SK-N-SH (cell line): ENCODE measurements at regions not wholly inside any gene's neighbourhood (a gene's known extent, or its start where the extent isn't known, plus 50 kb on each side); places are given as distances from the start of the nearest gene placed in this dataset.

Source experiments
- CTCF ChIA-PET: fragments of 300-600, 350-600 bp; formaldehyde crosslinking; extraction: SDS; loops from one replicate; lab custom pipeline; 2021; lab: Yijun Ruan, JAX
- POLR2A ChIA-PET: fragments of 350-600 bp; sonication (Branson Sonifier 250); formaldehyde crosslinking; extraction: SDS; loops from one replicate; lab custom pipeline; 2020; ENCODE audit warnings: antibody characterized with exemption, inconsistent platforms; lab: Yijun Ruan, JAX
- DNase-seq: peaks from one replicate; pipeline ENCODE4 v3.0.0; 2012
- H2AFZ ChIP-seq: fragments of 200-600 bp; sonication (generic); 2 replicates; pipeline ENCODE4 v1.8.1; 2016; ENCODE audit warnings: antibody characterized with exemption, mild to moderate bottlenecking, low read depth
- H3F3A ChIP-seq: fragments of 200-600 bp; sonication (generic); replicated peaks from 2 replicates; pipeline ENCODE3; 2016; ENCODE audit warnings: antibody characterized with exemption, mild to moderate bottlenecking; ENCODE audit not compliant: insufficient read depth
- H3K27ac ChIP-seq, 2 experiments: fragments of 200-500 bp in 1 of 2; fragments of 200-600 bp in 1 of 2; sonication (Bioruptor generic) in 1 of 2; sonication (generic), shearing (Covaris generic) in 1 of 2; 2 replicates each; pipeline versions ENCODE4 v1.5.1 to v1.6.1; 2014 to 2016; ENCODE audit warnings: low read depth in 2 of 2, inconsistent platforms in 1 of 2, low read length in 1 of 2, mild to moderate bottlenecking in 1 of 2, mixed read lengths in 1 of 2
- H3K27me3 ChIP-seq: fragments of 200-600 bp; sonication (generic), shearing (Covaris generic); 2 replicates; pipeline ENCODE4 v1.6.1; 2016; ENCODE audit warnings: mixed run types; ENCODE audit not compliant: insufficient read depth
- H3K36me3 ChIP-seq, 2 experiments: fragments of 200-500 bp in 1 of 2; fragments of 200-600 bp in 1 of 2; sonication (Bioruptor generic) in 1 of 2; sonication (generic) in 1 of 2; replicated peaks in 1 of 2; 2 replicates each; pipeline versions ENCODE3 to v1.5.1; 2014 to 2016; ENCODE audit warnings: low read length in 1 of 2, mild to moderate bottlenecking in 1 of 2; ENCODE audit not compliant: insufficient read depth in 2 of 2, control insufficient read depth in 1 of 2
- H3K4me1 ChIP-seq, 2 experiments: fragments of 200-500 bp in 1 of 2; fragments of 200-600 bp in 1 of 2; sonication (Bioruptor generic) in 1 of 2; sonication (generic), shearing (Covaris generic) in 1 of 2; 2 replicates each; pipeline versions ENCODE4 v1.5.1 to v1.6.1; 2014 to 2016; ENCODE audit warnings: low read depth in 1 of 2, low read length in 1 of 2, mixed run types in 1 of 2; ENCODE audit not compliant: insufficient read depth in 2 of 2, control insufficient read depth in 1 of 2
- H3K4me2 ChIP-seq: fragments of 200-600 bp; sonication (generic), shearing (Covaris generic); 2 replicates; pipeline ENCODE4 v1.6.1; 2017; ENCODE audit warnings: mixed run types
- H3K4me3 ChIP-seq, 2 experiments: fragments of 200-500 bp in 1 of 2; fragments of 200-600 bp in 1 of 2; sonication (Bioruptor generic) in 1 of 2; sonication (generic), shearing (Covaris generic) in 1 of 2; 2 replicates each; pipeline versions ENCODE4 v1.5.1 to v1.8.1; 2014 to 2016; ENCODE audit warnings: low read depth in 2 of 2, inconsistent platforms in 1 of 2, low read length in 1 of 2, mild to moderate bottlenecking in 1 of 2, mixed read lengths in 1 of 2, moderate library complexity in 1 of 2
- H3K79me2 ChIP-seq: fragments of 200-600 bp; sonication (generic); 2 replicates; pipeline ENCODE4 v1.8.1; 2017; ENCODE audit warnings: mild to moderate bottlenecking; ENCODE audit not compliant: insufficient read depth
- H3K9ac ChIP-seq: fragments of 200-600 bp; sonication (generic); 2 replicates; pipeline ENCODE4 v1.6.1; 2017; ENCODE audit warnings: mixed run types
- H3K9me2 ChIP-seq: fragments of 200-600 bp; sonication (generic); 2 replicates; pipeline ENCODE4 v1.6.1; 2017; ENCODE audit warnings: mixed run types
- H3K9me3 ChIP-seq: fragments of 200-600 bp; sonication (generic); 2 replicates; pipeline ENCODE4 v1.6.1; 2017; ENCODE audit warnings: mixed run types, mild to moderate bottlenecking, moderate library complexity
- H4K20me1 ChIP-seq: fragments of 200-600 bp; sonication (generic); 2 replicates; pipeline ENCODE4 v1.6.1; 2017; ENCODE audit warnings: mild to moderate bottlenecking, mixed run types; ENCODE audit not compliant: insufficient read depth
- CHD2 ChIP-seq: fragments of 150-350 bp; IDR thresholded peaks from 2 replicates; pipeline ENCODE4 v1.6.1; 2018; ENCODE audit warnings: low read length; ENCODE audit not compliant: partially characterized antibody
- FOXJ3 ChIP-seq: sonication (generic); formaldehyde crosslinking; IDR thresholded peaks from 2 replicates; pipeline ENCODE4 v1.5.1; 2020; ENCODE audit warnings: mild to moderate bottlenecking, missing genetic modification reagents
- GABPA ChIP-seq: IDR thresholded peaks from 2 replicates; pipeline ENCODE4 v1.4.0; 2012; ENCODE audit warnings: low read depth, mild to moderate bottlenecking
- GATA2 ChIP-seq: sonication (generic); formaldehyde crosslinking; IDR thresholded peaks from 2 replicates; pipeline ENCODE4 v1.5.0; 2020; ENCODE audit warnings: mild to moderate bottlenecking, missing genetic modification reagents
- JUND ChIP-seq: IDR thresholded peaks from 2 replicates; pipeline ENCODE4 v1.4.0; 2012
- MEF2A ChIP-seq: IDR thresholded peaks from 2 replicates; pipeline ENCODE4 v1.4.0; 2012; ENCODE audit warnings: low read depth, borderline replicate concordance
- MXI1 ChIP-seq: IDR thresholded peaks from 2 replicates; pipeline ENCODE4 v1.6.1; 2012; ENCODE audit warnings: mild to moderate bottlenecking, low read depth, low read length, improper control_type of control experiment
- POLR2AphosphoS5 ChIP-seq: IDR thresholded peaks from 2 replicates; pipeline ENCODE4 v1.6.1; 2012; ENCODE audit warnings: low read depth, low read length
- RAD21 ChIP-seq: IDR thresholded peaks from 2 replicates; pipeline ENCODE4 v1.6.1; 2012; ENCODE audit warnings: mild to moderate bottlenecking, low read length
- RCOR1 ChIP-seq: fragments of 150-350 bp; IDR thresholded peaks from 2 replicates; pipeline ENCODE4 v1.6.1; 2017; ENCODE audit warnings: antibody characterized with exemption, low read length
- RFX5 ChIP-seq: IDR thresholded peaks from 2 replicates; pipeline ENCODE4 v1.6.1; 2012; ENCODE audit warnings: mild to moderate bottlenecking, improper control_type of control experiment, low read length
- RXRA ChIP-seq: IDR thresholded peaks from 2 replicates; pipeline ENCODE4 v1.4.0; 2012; ENCODE audit warnings: low read depth, mild to moderate bottlenecking, borderline replicate concordance
- SIN3A ChIP-seq: IDR thresholded peaks from 2 replicates; pipeline ENCODE4 v1.6.1; 2012; ENCODE audit warnings: low read depth, mild to moderate bottlenecking, low read length, moderate library complexity, borderline replicate concordance
- SMC3 ChIP-seq: IDR thresholded peaks from 2 replicates; pipeline ENCODE4 v1.6.1; 2012; ENCODE audit warnings: low read depth, low read length, improper control_type of control experiment
- TEAD4 ChIP-seq: IDR thresholded peaks from 2 replicates; pipeline ENCODE4 v1.4.0; 2012; ENCODE audit warnings: mild to moderate bottlenecking, borderline replicate concordance; ENCODE audit not compliant: insufficient read depth
- YY1 ChIP-seq: IDR thresholded peaks from 2 replicates; pipeline ENCODE4 v1.4.0; 2012; ENCODE audit warnings: low read depth, mild to moderate bottlenecking
- WGBS: methylation state at CpG from one replicate; pipeline ENCODE4 v1.1.6; 2017; ENCODE audit warnings: low lambda C conversion rate; 5-methylcytosine and 5-hydroxymethylcytosine counted together
- TF ChIP-seq, protein P1 (sequence below): IDR thresholded peaks from 2 replicates; pipeline ENCODE4 v1.4.0; 2012; ENCODE audit warnings: low read depth
- TF ChIP-seq, protein P2 (sequence below): IDR thresholded peaks from 2 replicates; pipeline ENCODE4; 2012
- TF ChIP-seq, protein P3 (sequence below): IDR thresholded peaks from 2 replicates; pipeline ENCODE4 v1.4.0; 2012; ENCODE audit warnings: low read depth, borderline replicate concordance
- TF ChIP-seq, protein P4 (sequence below): fragments of 150-350 bp; IDR thresholded peaks from 2 replicates; pipeline ENCODE4 v1.6.1; 2017; ENCODE audit warnings: antibody characterized with exemption, low read length, low read depth, borderline replicate concordance
- TF ChIP-seq, protein P5 (sequence below): fragments of 200-600 bp; sonication (generic); IDR thresholded peaks from 2 replicates; pipeline ENCODE4 v1.6.1; 2017; ENCODE audit warnings: antibody characterized with exemption, mild to moderate bottlenecking, moderate library complexity
- TF ChIP-seq, protein P6 (sequence below): fragments of 150-350 bp; IDR thresholded peaks from 2 replicates; pipeline ENCODE4 v1.6.1; 2016; ENCODE audit warnings: mild to moderate bottlenecking, low read depth, low read length

DNA sequence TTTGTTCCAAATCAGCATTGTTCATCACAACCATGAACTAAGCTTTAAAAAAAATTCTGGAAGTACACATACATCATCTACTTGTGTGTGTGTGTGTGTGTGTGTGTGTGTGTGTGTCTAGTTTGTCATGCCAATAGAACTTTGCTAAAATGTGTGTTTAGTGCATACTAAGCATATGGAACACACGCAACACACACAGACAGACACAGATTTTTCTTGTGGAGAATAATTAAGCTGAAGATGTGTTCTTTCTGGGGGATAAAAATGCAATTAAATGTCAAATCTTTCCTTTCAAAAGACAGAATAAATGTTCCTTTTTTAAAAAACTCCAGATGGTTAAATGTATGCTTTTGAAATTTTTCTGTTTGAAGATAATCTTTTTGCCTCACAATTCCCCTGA, 530.4 kb upstream of the INTU start:
- no peaks in the 10 kb centered on the region for H3K79me2 ChIP-seq
- ChIA-PET POLR2A (no interaction called here), CTCF (no interaction called here)
- no peaks in the 10 kb centered on the region for H4K20me1 ChIP-seq
- no peaks in the 10 kb centered on the region for H3K36me3 ChIP-seq
- 0 out of 2 replicates have a peak, but pooled peaks cover 4% of the 10 kb centered on the region for H3K9me3 ChIP-seq
- WGBS: 7% methylated on average over 1 of the region's 1 CpG
- no peak for TF ChIP-seq FOXJ3
- TF ChIP-seq YY1: no peak
- TF ChIP-seq, protein P1, sequence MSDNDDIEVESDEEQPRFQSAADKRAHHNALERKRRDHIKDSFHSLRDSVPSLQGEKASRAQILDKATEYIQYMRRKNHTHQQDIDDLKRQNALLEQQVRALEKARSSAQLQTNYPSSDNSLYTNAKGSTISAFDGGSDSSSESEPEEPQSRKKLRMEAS: no peak
- TF ChIP-seq, protein P2, sequence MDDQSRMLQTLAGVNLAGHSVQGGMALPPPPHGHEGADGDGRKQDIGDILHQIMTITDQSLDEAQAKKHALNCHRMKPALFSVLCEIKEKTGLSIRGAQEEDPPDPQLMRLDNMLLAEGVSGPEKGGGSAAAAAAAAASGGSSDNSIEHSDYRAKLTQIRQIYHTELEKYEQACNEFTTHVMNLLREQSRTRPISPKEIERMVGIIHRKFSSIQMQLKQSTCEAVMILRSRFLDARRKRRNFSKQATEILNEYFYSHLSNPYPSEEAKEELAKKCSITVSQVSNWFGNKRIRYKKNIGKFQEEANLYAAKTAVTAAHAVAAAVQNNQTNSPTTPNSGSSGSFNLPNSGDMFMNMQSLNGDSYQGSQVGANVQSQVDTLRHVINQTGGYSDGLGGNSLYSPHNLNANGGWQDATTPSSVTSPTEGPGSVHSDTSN: no peak
- TF ChIP-seq CHD2: no peak
- TF ChIP-seq RXRA: no peak
- no peak for TF ChIP-seq RAD21
- TF ChIP-seq JUND: no peak
- TF ChIP-seq, protein P3, sequence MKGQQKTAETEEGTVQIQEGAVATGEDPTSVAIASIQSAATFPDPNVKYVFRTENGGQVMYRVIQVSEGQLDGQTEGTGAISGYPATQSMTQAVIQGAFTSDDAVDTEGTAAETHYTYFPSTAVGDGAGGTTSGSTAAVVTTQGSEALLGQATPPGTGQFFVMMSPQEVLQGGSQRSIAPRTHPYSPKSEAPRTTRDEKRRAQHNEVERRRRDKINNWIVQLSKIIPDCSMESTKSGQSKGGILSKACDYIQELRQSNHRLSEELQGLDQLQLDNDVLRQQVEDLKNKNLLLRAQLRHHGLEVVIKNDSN: no peak
- TF ChIP-seq TEAD4: no peak
- TF ChIP-seq, protein P4, sequence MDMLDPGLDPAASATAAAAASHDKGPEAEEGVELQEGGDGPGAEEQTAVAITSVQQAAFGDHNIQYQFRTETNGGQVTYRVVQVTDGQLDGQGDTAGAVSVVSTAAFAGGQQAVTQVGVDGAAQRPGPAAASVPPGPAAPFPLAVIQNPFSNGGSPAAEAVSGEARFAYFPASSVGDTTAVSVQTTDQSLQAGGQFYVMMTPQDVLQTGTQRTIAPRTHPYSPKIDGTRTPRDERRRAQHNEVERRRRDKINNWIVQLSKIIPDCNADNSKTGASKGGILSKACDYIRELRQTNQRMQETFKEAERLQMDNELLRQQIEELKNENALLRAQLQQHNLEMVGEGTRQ: no peak
- TF ChIP-seq MEF2A: no peak
- TF ChIP-seq GABPA: no peak
- TF ChIP-seq MXI1: no peak
- no peak for TF ChIP-seq RCOR1
- TF ChIP-seq SMC3: no peak
- no peak for TF ChIP-seq SIN3A
- H3K27me3 ChIP-seq: no peaks in the 10 kb centered on the region
- DNase-seq: no peak
- H3K4me1 ChIP-seq: no peaks in the 10 kb centered on the region
- H3K9me2 ChIP-seq: no peaks in the 10 kb centered on the region
- no peak overlapping the region for H3K9ac ChIP-seq
- no peak overlapping the region for H3K4me2 ChIP-seq
- no peak overlapping the region for H2AFZ ChIP-seq
- no peaks in the 10 kb centered on the region for H3F3A ChIP-seq
- no peak overlapping the region for H3K27ac ChIP-seq
- no peak overlapping the region for H3K4me3 ChIP-seq

DNA sequence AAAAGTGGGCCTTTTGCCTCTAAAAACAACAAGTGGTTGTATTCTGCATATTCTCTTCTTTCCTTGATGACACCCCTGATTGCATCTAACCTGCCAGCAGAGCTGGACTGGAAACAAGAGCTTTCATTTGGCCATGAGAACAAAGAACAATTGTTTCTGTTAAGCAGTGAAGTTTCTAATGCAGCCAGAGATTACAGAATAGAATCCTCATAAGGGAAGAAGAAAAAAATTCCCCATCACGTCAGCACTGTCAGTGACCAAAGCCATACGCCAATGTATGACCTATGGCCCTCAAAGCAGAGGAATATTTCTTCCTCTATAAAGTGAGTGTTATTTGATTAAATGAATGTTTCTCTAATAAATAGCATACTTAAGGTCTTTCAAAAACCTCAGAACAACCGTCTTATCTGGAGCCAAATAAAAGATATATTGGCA, 529.1 kb upstream of the INTU start:
- no peak overlapping the region for H2AFZ ChIP-seq
- POLR2A ChIA-PET: no interaction called here
- no peaks in the 10 kb centered on the region for H3K27me3 ChIP-seq
- no peak for DNase-seq
- H3K9ac ChIP-seq: no peak overlapping the region
- H4K20me1 ChIP-seq: no peaks in the 10 kb centered on the region
- H3K9me2 ChIP-seq: no peaks in the 10 kb centered on the region
- no peaks in the 10 kb centered on the region for H3K4me1 ChIP-seq
- H3K4me2 ChIP-seq: no peak overlapping the region
- no peaks in the 10 kb centered on the region for H3F3A ChIP-seq
- H3K36me3 ChIP-seq: no peaks in the 10 kb centered on the region
- CTCF ChIA-PET: no interaction called here
- H3K79me2 ChIP-seq: no peaks in the 10 kb centered on the region
- 37% methylated on average over 3 of the region's 3 CpGs for WGBS
- 0 out of 2 replicates have a peak, but pooled peaks cover 4% of the 10 kb centered on the region for H3K9me3 ChIP-seq
- H3K4me3 ChIP-seq: no peak overlapping the region
- H3K27ac ChIP-seq: no peak overlapping the region
- TF ChIP-seq, protein P5, sequence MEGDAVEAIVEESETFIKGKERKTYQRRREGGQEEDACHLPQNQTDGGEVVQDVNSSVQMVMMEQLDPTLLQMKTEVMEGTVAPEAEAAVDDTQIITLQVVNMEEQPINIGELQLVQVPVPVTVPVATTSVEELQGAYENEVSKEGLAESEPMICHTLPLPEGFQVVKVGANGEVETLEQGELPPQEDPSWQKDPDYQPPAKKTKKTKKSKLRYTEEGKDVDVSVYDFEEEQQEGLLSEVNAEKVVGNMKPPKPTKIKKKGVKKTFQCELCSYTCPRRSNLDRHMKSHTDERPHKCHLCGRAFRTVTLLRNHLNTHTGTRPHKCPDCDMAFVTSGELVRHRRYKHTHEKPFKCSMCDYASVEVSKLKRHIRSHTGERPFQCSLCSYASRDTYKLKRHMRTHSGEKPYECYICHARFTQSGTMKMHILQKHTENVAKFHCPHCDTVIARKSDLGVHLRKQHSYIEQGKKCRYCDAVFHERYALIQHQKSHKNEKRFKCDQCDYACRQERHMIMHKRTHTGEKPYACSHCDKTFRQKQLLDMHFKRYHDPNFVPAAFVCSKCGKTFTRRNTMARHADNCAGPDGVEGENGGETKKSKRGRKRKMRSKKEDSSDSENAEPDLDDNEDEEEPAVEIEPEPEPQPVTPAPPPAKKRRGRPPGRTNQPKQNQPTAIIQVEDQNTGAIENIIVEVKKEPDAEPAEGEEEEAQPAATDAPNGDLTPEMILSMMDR: no peak
- TF ChIP-seq, protein P6, sequence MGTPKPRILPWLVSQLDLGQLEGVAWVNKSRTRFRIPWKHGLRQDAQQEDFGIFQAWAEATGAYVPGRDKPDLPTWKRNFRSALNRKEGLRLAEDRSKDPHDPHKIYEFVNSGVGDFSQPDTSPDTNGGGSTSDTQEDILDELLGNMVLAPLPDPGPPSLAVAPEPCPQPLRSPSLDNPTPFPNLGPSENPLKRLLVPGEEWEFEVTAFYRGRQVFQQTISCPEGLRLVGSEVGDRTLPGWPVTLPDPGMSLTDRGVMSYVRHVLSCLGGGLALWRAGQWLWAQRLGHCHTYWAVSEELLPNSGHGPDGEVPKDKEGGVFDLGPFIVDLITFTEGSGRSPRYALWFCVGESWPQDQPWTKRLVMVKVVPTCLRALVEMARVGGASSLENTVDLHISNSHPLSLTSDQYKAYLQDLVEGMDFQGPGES: no peak
- TF ChIP-seq GATA2: no peak
- TF ChIP-seq RFX5: no peak
- TF ChIP-seq POLR2AphosphoS5: no peak
